ENCODE measurements at regions not wholly inside any gene's neighbourhood (a gene's known extent, or its start where the extent isn't known, plus 50 kb on each side); places are given as distances from the start of the nearest gene placed in this dataset.

GRCh38 chr2:129277585-129277981 lies 701.9 kb upstream of the RAB6C start:
- Histone ChIP-seq H3K4me3 (ENCODE audit: low read depth in 1 of 5, low read length in 5 of 5) (no peak overlapping the region), H3K27me3 (ENCODE audit: control insufficient read depth in 5 of 5, insufficient read depth in 4 of 5, low read length in 5 of 5) (no peaks in the 10 kb centered on the region), H3K27ac (ENCODE audit: low read depth, low read length) (no peak overlapping the region), H3K4me1 (ENCODE audit: control insufficient read depth in 5 of 5, insufficient read depth in 5 of 5, low read length in 5 of 5) (no peaks in the 10 kb centered on the region), H3K9ac (ENCODE audit: low read length in 5 of 5) (no peak overlapping the region), H3K36me3 (ENCODE audit: control insufficient read depth in 5 of 5, insufficient read depth in 5 of 5, low read length in 5 of 5) (no peaks in the 10 kb centered on the region), H3K9me3 (ENCODE audit: control insufficient read depth in 5 of 5, low read length in 5 of 5) (peaks cover 0 to 11% (median 4%) of the 10 kb centered on the region in 5 donors)

GRCh38 chr2:129281791-129282530 lies 697.5 kb upstream of the RAB6C start:
- Histone ChIP-seq H3K36me3 (ENCODE audit: control insufficient read depth in 5 of 5, insufficient read depth in 5 of 5, low read length in 5 of 5) (no peaks in the 10 kb centered on the region), H3K27ac (ENCODE audit: low read depth, low read length) (no peak overlapping the region), H3K27me3 (ENCODE audit: control insufficient read depth in 5 of 5, insufficient read depth in 4 of 5, low read length in 5 of 5) (no peaks in the 10 kb centered on the region), H3K9me3 (ENCODE audit: control insufficient read depth in 5 of 5, low read length in 5 of 5) (peaks cover 0 to 16% (median 8%) of the 10 kb centered on the region in 5 donors), H3K4me3 (ENCODE audit: low read depth in 1 of 5, low read length in 5 of 5) (no peak overlapping the region), H3K9ac (ENCODE audit: low read length in 5 of 5) (no peak overlapping the region), H3K4me1 (ENCODE audit: control insufficient read depth in 5 of 5, insufficient read depth in 5 of 5, low read length in 5 of 5) (no peaks in the 10 kb centered on the region)

- Histone ChIP-seq H3K27ac (ENCODE audit: low read depth, low read length) (no peak overlapping the region), H3K4me3 (ENCODE audit: low read depth in 1 of 5, low read length in 5 of 5) (no peak overlapping the region), H3K27me3 (ENCODE audit: control insufficient read depth in 5 of 5, insufficient read depth in 4 of 5, low read length in 5 of 5) (no peaks in the 10 kb centered on the region), H3K9ac (ENCODE audit: low read length in 5 of 5) (no peak overlapping the region), H3K4me1 (ENCODE audit: control insufficient read depth in 5 of 5, insufficient read depth in 5 of 5, low read length in 5 of 5) (no peaks in the 10 kb centered on the region), H3K9me3 (ENCODE audit: control insufficient read depth in 5 of 5, low read length in 5 of 5) (peaks cover 0 to 8% (median 4%) of the 10 kb centered on the region in 5 donors), H3K36me3 (ENCODE audit: control insufficient read depth in 5 of 5, insufficient read depth in 5 of 5, low read length in 5 of 5) (no peaks in the 10 kb centered on the region)
Observed at GRCh38 chr2:129285012-129285411, 694.5 kb upstream of the RAB6C start.

- no peak overlapping the region for H3K4me3 ChIP-seq (ENCODE audit: low read depth in 1 of 5, low read length in 5 of 5)
- H3K9me3 ChIP-seq (ENCODE audit: control insufficient read depth in 5 of 5, low read length in 5 of 5) = peaks cover 0 to 8% (median 5%) of the 10 kb centered on the region in 5 donors
- no peaks in the 10 kb centered on the region for H3K36me3 ChIP-seq (ENCODE audit: control insufficient read depth in 5 of 5, insufficient read depth in 5 of 5, low read length in 5 of 5)
- no peaks in the 10 kb centered on the region for H3K27me3 ChIP-seq (ENCODE audit: control insufficient read depth in 5 of 5, insufficient read depth in 4 of 5, low read length in 5 of 5)
- peaks cover 0 to 17% (median 8%) of the 10 kb centered on the region in 5 donors for H3K4me1 ChIP-seq (ENCODE audit: control insufficient read depth in 5 of 5, insufficient read depth in 5 of 5, low read length in 5 of 5)
- no peak overlapping the region for H3K27ac ChIP-seq (ENCODE audit: low read depth, low read length)
- H3K9ac ChIP-seq (ENCODE audit: low read length in 5 of 5) = no peak overlapping the region
Observed at GRCh38 chr2:129293326-129293725, 686.1 kb upstream of the RAB6C start.

GRCh38 chr2:129296396-129296795 lies 683.1 kb upstream of the RAB6C start:
- H3K9ac ChIP-seq (ENCODE audit: low read length in 5 of 5) = no peak overlapping the region
- H3K4me1 ChIP-seq (ENCODE audit: control insufficient read depth in 5 of 5, insufficient read depth in 5 of 5, low read length in 5 of 5) = peaks cover 0 to 18% (median 14%) of the 10 kb centered on the region in 5 donors
- peaks cover 0 to 8% (median 5%) of the 10 kb centered on the region in 5 donors for H3K9me3 ChIP-seq (ENCODE audit: control insufficient read depth in 5 of 5, low read length in 5 of 5)
- H3K27me3 ChIP-seq (ENCODE audit: control insufficient read depth in 5 of 5, insufficient read depth in 4 of 5, low read length in 5 of 5) = no peaks in the 10 kb centered on the region
- no peak overlapping the region for H3K27ac ChIP-seq (ENCODE audit: low read depth, low read length)
- no peak overlapping the region for H3K4me3 ChIP-seq (ENCODE audit: low read depth in 1 of 5, low read length in 5 of 5)
- no peaks in the 10 kb centered on the region for H3K36me3 ChIP-seq (ENCODE audit: control insufficient read depth in 5 of 5, insufficient read depth in 5 of 5, low read length in 5 of 5)

GRCh38 chr2:129296806-129297205 lies 682.7 kb upstream of the RAB6C start:
- no peaks in the 10 kb centered on the region for H3K36me3 ChIP-seq (ENCODE audit: control insufficient read depth in 5 of 5, insufficient read depth in 5 of 5, low read length in 5 of 5)
- no peak overlapping the region for H3K27ac ChIP-seq (ENCODE audit: low read depth, low read length)
- H3K4me1 ChIP-seq (ENCODE audit: control insufficient read depth in 5 of 5, insufficient read depth in 5 of 5, low read length in 5 of 5) = peaks cover 0 to 22% (median 18%) of the 10 kb centered on the region in 5 donors
- no peaks in the 10 kb centered on the region for H3K27me3 ChIP-seq (ENCODE audit: control insufficient read depth in 5 of 5, insufficient read depth in 4 of 5, low read length in 5 of 5)
- no peak overlapping the region for H3K4me3 ChIP-seq (ENCODE audit: low read depth in 1 of 5, low read length in 5 of 5)
- H3K9ac ChIP-seq (ENCODE audit: low read length in 5 of 5) = no peak overlapping the region
- H3K9me3 ChIP-seq (ENCODE audit: control insufficient read depth in 5 of 5, low read length in 5 of 5) = peaks cover 0 to 8% (median 5%) of the 10 kb centered on the region in 5 donors

- Histone ChIP-seq H3K36me3 (ENCODE audit: control insufficient read depth in 5 of 5, insufficient read depth in 5 of 5, low read length in 5 of 5) (no peaks in the 10 kb centered on the region), H3K9me3 (ENCODE audit: control insufficient read depth in 5 of 5, low read length in 5 of 5) (peaks cover 0 to 8% (median 5%) of the 10 kb centered on the region in 5 donors), H3K4me3 (ENCODE audit: low read depth in 1 of 5, low read length in 5 of 5) (no peak overlapping the region), H3K4me1 (ENCODE audit: control insufficient read depth in 5 of 5, insufficient read depth in 5 of 5, low read length in 5 of 5) (peaks cover 0 to 26% (median 22%) of the 10 kb centered on the region in 5 donors), H3K27me3 (ENCODE audit: control insufficient read depth in 5 of 5, insufficient read depth in 4 of 5, low read length in 5 of 5) (no peaks in the 10 kb centered on the region), H3K9ac (ENCODE audit: low read length in 5 of 5) (no peak overlapping the region), H3K27ac (ENCODE audit: low read depth, low read length) (no peak overlapping the region)
Observed at GRCh38 chr2:129297430-129297829, 682.0 kb upstream of the RAB6C start.

GRCh38 chr2:129299338-129299737 lies 680.1 kb upstream of the RAB6C start:
- H3K4me3 ChIP-seq (ENCODE audit: low read depth in 1 of 5, low read length in 5 of 5) = no peak overlapping the region
- H3K27me3 ChIP-seq (ENCODE audit: control insufficient read depth in 5 of 5, insufficient read depth in 4 of 5, low read length in 5 of 5) = no peaks in the 10 kb centered on the region
- H3K9ac ChIP-seq (ENCODE audit: low read length in 5 of 5) = no peak overlapping the region
- peaks cover 0 to 7% (median 4%) of the 10 kb centered on the region in 5 donors for H3K9me3 ChIP-seq (ENCODE audit: control insufficient read depth in 5 of 5, low read length in 5 of 5)
- no peaks in the 10 kb centered on the region for H3K36me3 ChIP-seq (ENCODE audit: control insufficient read depth in 5 of 5, insufficient read depth in 5 of 5, low read length in 5 of 5)
- no peak overlapping the region for H3K27ac ChIP-seq (ENCODE audit: low read depth, low read length)
- peaks cover 0 to 29% (median 22%) of the 10 kb centered on the region in 5 donors for H3K4me1 ChIP-seq (ENCODE audit: control insufficient read depth in 5 of 5, insufficient read depth in 5 of 5, low read length in 5 of 5)

- Histone ChIP-seq H3K4me1 (ENCODE audit: control insufficient read depth in 5 of 5, insufficient read depth in 5 of 5, low read length in 5 of 5) (peaks cover 0 to 29% (median 22%) of the 10 kb centered on the region in 5 donors), H3K9me3 (ENCODE audit: control insufficient read depth in 5 of 5, low read length in 5 of 5) (peaks cover 0 to 9% (median 4%) of the 10 kb centered on the region in 5 donors), H3K27me3 (ENCODE audit: control insufficient read depth in 5 of 5, insufficient read depth in 4 of 5, low read length in 5 of 5) (no peaks in the 10 kb centered on the region), H3K36me3 (ENCODE audit: control insufficient read depth in 5 of 5, insufficient read depth in 5 of 5, low read length in 5 of 5) (no peaks in the 10 kb centered on the region), H3K27ac (ENCODE audit: low read depth, low read length) (no peak overlapping the region), H3K4me3 (ENCODE audit: low read depth in 1 of 5, low read length in 5 of 5) (no peak overlapping the region), H3K9ac (ENCODE audit: low read length in 5 of 5) (no peak overlapping the region)
Observed at GRCh38 chr2:129299756-129300155, 679.7 kb upstream of the RAB6C start.

GRCh38 chr2:129300456-129300855 lies 679.0 kb upstream of the RAB6C start:
- Histone ChIP-seq H3K27me3 (ENCODE audit: control insufficient read depth in 5 of 5, insufficient read depth in 4 of 5, low read length in 5 of 5) (no peaks in the 10 kb centered on the region), H3K9ac (ENCODE audit: low read length in 5 of 5) (no peak overlapping the region), H3K4me3 (ENCODE audit: low read depth in 1 of 5, low read length in 5 of 5) (no peak overlapping the region), H3K27ac (ENCODE audit: low read depth, low read length) (no peak overlapping the region), H3K9me3 (ENCODE audit: control insufficient read depth in 5 of 5, low read length in 5 of 5) (peaks cover 0 to 8% (median 4%) of the 10 kb centered on the region in 5 donors), H3K36me3 (ENCODE audit: control insufficient read depth in 5 of 5, insufficient read depth in 5 of 5, low read length in 5 of 5) (no peaks in the 10 kb centered on the region), H3K4me1 (ENCODE audit: control insufficient read depth in 5 of 5, insufficient read depth in 5 of 5, low read length in 5 of 5) (peaks cover 0 to 29% (median 22%) of the 10 kb centered on the region in 5 donors)
